HFF-Myc (cell line): ENCODE measurements at regions not wholly inside any gene's neighbourhood (a gene's known extent, or its start where the extent isn't known, plus 50 kb on each side); places are given as distances from the start of the nearest gene placed in this dataset.
"Not testable (repeated sequence)": the region's sequence is repeated elsewhere in the genome, so short reads cannot be mapped to it uniquely, and the experiment has no call there.

ENCODE experiments used
- DNase-seq: peaks from one replicate; pipeline ENCODE4 v3.0.0-alpha.2; 2011; ENCODE audit warnings: low read depth; ENCODE audit errors: extremely low read depth
- H3K4me3 ChIP-seq: replicated peaks from 2 replicates; pipeline ENCODE4 v1.5.1; 2011; ENCODE audit warnings: low read depth, mild to moderate bottlenecking, control low read depth, low read length
- TF ChIP-seq, protein P1 (sequence below): IDR thresholded peaks from 2 replicates; pipeline ENCODE4 v1.5.1; 2012; ENCODE audit warnings: mild to moderate bottlenecking, low read depth, low read length, control low read depth; ENCODE audit errors: missing control alignments

DNA sequence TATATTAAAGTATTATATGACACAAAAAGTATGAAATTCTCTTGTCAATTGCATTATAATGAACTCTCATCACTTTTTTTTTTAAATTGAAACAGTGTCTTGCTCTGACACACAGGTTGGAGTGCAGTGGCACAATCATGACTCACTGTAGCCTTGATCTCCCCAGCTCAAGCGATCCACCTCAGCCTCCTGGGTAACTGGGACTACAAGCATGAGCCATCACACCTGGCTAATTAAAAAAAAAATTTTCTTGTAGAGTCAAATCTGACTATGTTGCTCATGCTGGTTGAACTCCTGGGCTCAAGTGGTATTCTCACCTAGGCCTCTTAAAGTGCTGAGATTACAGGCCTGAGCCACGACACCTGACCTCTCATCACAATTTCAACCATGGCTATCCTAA lies 259.3 kb downstream of the S1PR1 start:
- DNase-seq, result no peak
- no peak overlapping the region for H3K4me3 ChIP-seq
- TF ChIP-seq, protein P1, sequence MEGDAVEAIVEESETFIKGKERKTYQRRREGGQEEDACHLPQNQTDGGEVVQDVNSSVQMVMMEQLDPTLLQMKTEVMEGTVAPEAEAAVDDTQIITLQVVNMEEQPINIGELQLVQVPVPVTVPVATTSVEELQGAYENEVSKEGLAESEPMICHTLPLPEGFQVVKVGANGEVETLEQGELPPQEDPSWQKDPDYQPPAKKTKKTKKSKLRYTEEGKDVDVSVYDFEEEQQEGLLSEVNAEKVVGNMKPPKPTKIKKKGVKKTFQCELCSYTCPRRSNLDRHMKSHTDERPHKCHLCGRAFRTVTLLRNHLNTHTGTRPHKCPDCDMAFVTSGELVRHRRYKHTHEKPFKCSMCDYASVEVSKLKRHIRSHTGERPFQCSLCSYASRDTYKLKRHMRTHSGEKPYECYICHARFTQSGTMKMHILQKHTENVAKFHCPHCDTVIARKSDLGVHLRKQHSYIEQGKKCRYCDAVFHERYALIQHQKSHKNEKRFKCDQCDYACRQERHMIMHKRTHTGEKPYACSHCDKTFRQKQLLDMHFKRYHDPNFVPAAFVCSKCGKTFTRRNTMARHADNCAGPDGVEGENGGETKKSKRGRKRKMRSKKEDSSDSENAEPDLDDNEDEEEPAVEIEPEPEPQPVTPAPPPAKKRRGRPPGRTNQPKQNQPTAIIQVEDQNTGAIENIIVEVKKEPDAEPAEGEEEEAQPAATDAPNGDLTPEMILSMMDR, result no peak

DNA sequence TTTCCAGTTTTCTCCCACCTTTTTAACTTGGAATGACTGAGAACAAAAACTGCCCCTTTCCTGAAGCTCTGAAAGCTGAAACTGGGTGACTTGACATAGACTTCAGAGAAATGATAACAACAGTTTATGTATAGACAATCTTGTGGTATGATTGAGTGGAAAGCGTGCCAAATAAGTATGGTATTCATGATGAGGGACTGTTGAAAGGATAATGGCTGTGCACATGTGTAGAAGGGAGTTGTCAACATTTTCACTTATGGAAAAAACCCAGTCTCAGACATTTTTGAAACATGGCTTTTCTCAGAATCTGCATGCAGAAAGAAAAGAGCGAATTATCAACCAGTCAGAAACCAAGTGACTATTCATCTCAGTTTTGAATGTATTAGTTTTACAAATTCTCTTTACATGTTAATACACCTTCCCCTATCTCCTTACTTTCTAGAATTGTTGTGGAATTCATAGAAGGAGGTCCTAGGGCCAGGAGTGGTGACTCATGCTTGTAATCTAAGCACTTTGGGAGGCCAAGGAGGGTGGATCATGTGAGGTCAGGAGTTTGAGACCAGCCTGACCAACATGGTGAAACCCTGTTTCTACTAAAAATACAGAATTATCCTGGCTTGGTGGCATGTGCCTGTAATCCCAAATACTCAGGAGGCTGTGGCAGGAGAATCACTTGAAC lies 261.2 kb downstream of the S1PR1 start:
- TF ChIP-seq, protein P1, result no peak
- H3K4me3 ChIP-seq, result no peak overlapping the region
- DNase-seq, result no peak

DNA sequence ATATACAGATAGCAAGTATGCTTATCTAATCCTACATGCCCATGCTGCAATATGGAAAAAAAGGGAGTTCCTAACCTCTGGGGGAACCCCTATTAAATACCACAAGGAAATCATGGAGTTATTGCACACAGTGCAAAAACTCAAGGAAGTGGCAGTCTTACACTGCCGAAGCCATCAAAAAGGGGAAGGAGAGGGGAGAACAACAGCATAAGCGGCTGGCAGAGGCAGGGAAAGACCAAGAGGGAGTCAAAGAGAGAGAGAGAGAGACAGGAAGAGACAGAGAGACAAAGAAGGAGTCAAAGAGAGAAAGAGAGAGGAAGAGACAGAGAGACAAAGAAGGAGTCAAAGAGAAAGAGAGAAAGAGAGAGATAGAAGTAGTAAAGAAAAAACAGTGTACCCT lies 267.3 kb downstream of the S1PR1 start:
- DNase-seq, H3K4me3 ChIP-seq: not testable (repeated sequence)

DNA sequence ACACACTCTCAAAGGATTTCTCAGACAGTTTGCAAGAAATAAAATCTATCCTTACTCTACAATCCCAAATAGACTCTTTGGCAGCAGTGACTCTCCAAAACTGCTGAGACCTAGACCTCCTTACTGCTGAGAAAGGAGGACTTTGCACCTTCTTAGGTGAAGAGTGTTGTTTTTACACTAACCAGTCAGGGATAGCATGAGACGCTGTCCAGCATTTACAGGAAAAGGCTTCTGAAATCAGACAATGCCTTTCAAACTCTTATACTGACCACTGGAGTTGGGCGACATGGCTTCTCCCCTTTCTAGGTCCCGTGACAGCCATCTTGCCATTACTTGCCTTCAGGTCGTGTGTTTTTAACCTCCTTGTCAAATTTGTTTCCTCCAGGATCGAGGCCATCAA lies 268.4 kb downstream of the S1PR1 start:
- not testable (repeated sequence) for DNase-seq, H3K4me3 ChIP-seq

DNA sequence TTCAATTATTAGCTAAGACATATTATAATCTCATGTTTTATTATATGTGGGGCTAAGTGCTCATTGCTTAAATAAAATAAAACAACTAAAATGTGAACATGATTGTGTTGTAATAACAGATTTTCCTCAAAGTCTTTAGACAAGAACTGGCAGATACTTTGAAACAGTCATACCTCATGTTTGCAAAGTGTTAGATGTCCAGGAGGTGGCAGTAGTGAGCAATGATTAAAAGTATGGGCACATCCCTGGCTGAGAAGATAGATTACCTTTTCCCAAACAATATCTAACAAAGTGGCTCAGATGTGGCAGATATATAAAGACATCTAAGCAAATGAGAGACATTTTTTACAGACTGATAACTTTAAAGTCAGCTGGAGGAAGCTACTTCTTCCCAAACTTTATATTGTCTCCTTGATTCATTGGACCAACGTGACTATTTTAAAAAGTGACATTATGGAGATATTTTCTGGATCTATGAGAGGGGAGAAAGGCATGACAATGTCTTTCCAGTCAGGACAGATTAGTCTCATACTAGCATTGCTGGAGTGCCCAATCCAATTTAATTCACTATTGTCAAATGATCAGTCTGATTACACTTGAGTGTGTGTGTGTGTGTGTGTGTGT lies 269.8 kb downstream of the S1PR1 start:
- TF ChIP-seq, protein P1, result peak; percentile 69
- H3K4me3 ChIP-seq, result no peak overlapping the region
- DNase-seq, result peak; percentile 20

DNA sequence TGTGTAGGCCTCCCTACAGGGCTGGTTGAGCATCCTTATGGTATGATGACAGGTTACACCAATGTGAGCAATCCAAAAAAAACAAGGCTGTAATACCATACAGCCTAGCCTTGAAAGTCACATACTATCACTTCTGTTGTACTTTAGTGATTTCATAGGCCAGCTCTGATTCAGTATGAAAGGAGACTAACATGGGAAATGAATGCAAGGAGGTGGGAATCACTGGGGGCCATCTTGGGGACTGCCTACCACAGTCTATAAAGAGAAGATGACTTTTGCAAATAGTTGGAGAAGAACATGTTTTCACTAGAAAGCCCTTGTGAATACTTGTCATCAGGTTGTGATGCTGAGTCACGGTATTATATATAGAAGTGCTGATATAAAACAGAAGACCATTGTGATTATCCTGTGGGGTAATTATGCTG lies 270.7 kb downstream of the S1PR1 start:
- no peak overlapping the region for H3K4me3 ChIP-seq
- DNase-seq, result no peak
- TF ChIP-seq, protein P1, result no peak

DNA sequence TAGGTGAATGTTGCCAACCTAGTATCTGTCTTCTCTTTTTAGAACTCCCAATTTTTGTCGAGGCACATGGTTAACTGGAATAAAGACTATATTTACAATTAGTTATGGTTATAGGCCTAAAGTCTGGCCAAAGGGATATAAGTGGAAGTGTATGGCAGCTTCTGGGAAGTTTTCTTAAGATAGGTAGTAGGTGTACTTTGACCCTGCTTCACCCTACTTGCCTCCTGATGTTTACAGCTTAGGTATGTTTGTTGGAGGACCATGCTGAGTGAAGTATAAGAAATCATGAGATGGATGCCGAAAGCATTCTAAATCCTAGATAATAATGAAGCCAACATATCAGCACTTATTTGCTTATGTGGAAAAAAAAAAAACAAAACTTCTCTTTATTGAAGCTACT lies 272.1 kb downstream of the S1PR1 start:
- TF ChIP-seq, protein P1, result no peak
- no peak for DNase-seq
- no peak overlapping the region for H3K4me3 ChIP-seq

DNA sequence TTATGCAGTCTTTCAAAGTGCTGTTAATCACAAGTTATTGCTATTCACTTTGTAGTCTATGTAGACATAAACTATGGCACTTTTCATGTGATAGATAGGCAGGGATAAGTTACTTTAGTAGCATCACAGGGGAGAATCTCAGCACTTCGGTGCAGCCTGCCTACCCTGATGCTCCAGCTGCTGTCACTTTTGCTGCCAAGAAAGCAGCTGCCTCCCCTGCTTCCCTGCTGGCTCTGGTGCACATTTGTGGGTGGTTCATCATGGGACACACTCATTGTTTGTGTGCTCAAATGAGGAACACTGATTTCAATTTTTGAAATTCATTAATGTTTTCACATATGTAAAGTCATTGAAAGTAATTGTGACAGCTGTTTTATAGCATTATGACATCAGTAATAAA lies 272.6 kb downstream of the S1PR1 start:
- TF ChIP-seq, protein P1, result no peak
- no peak overlapping the region for H3K4me3 ChIP-seq
- no peak for DNase-seq
